Activated CD4-positive, alpha-beta T cell treated with anti-CD3 and anti-CD28 coated beads for 36 hours (primary cell): ENCODE measurements at regions not wholly inside any gene's neighbourhood (a gene's known extent, or its start where the extent isn't known, plus 50 kb on each side); places are given as distances from the start of the nearest gene placed in this dataset.

Experiments used
- ATAC-seq: fragments of 200-7000 bp; cut with Tn5 transposase; one replicate; pipeline ENCODE4 v1.10.0; 2021; ENCODE audit warnings: mild to moderate bottlenecking, moderate library complexity
- CTCF ChIA-PET: fragments of 350-600 bp; sonication (Branson Sonifier 250); formaldehyde crosslinking; loops from one replicate; lab custom pipeline; 2021; ENCODE audit warnings: antibody characterized with exemption; lab: Charles Lee
- POLR2A ChIA-PET: fragments of 350-600 bp; sonication (Branson Sonifier 250); formaldehyde crosslinking; loops from one replicate; lab custom pipeline; 2021; ENCODE audit warnings: antibody characterized with exemption, inconsistent platforms; lab: Charles Lee
- DNase-seq: peaks from one replicate; pipeline ENCODE4 v3.0.0-alpha.2; 2020
- H3K27ac Mint-ChIP-seq: one replicate; pipeline ENCODE4 v1.8.0; 2021; ENCODE audit warnings: mixed read lengths
- H3K27me3 Mint-ChIP-seq: one replicate; pipeline ENCODE4 v1.8.0; 2021; ENCODE audit warnings: mixed read lengths
- H3K36me3 Mint-ChIP-seq: one replicate; pipeline ENCODE4 v1.8.0; 2021; ENCODE audit warnings: low read depth, mixed read lengths
- H3K4me1 Mint-ChIP-seq: one replicate; pipeline ENCODE4 v1.8.0; 2021; ENCODE audit warnings: mixed read lengths
- H3K4me3 Mint-ChIP-seq: one replicate; pipeline ENCODE4 v1.8.0; 2021; ENCODE audit warnings: mild to moderate bottlenecking, moderate library complexity, mixed read lengths
- H3K9me3 Mint-ChIP-seq: one replicate; pipeline ENCODE4 v1.8.0; 2021; ENCODE audit warnings: low read depth, mixed read lengths
- intact Hi-C, 2 experiments: fragments of 100-400 bp; cut with DNase I in 1 of 2; cut with micrococcal nuclease in 1 of 2; formaldehyde crosslinking; loops; one replicate each; pipeline versions ENCODE4 v1.14.2 to v1.15.1; 2022 to 2024; cut with DNase I, micrococcal nuclease

DNA sequence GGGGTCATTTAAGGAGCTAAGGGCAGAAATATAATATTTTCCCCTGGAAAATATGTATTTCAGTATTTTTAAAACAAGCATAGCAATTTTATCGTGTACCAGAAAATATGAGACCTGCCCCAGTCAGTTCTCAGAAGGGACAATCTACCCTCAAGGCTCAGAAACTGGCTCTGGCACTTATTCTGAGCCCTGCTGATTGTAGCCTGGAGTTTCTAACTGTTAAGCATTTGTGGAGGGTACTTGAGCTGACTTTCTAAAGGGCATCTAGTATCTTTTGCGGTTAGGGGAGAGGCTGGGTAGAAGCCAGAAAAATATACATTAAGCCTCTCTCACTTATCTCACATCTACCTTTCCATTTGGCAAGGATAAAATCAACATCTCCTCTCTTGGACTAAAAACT is 71.3 kb upstream of the FSHB start:
- DNase-seq (no peak), ATAC-seq (no peak)
- H3K36me3 Mint-ChIP-seq, result no peaks in the 10 kb centered on the region
- peaks cover 7% of the 10 kb centered on the region for H3K27me3 Mint-ChIP-seq
- POLR2A ChIA-PET, result no interaction called here
- H3K4me3 Mint-ChIP-seq, result no peak overlapping the region
- intact Hi-C loops, result no loop called here
- no peak overlapping the region for H3K27ac Mint-ChIP-seq
- H3K4me1 Mint-ChIP-seq, result no peaks in the 10 kb centered on the region
- CTCF ChIA-PET, result no interaction called here
- H3K9me3 Mint-ChIP-seq, result no peaks in the 10 kb centered on the region

DNA sequence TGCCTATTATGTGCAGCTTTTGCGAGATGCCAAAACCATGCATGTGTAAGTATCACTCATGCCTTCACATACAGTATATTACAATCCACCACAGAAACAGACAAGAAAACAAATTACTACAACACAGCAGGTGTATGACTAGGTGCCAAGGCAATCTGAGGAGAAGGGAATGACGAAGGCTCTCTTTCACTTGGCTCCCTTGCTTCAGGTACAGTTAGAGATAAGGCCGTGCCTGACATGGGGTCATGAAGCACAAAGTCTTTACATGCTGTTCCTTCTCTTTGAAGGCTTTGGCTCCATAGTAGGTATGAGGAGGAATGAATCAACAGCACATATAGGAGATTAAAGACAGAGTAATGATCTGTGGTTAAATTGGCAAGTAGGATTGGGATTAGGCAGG is 65.2 kb upstream of the FSHB start:
- Mint-ChIP-seq H3K36me3 (no peaks in the 10 kb centered on the region), H3K9me3 (no peaks in the 10 kb centered on the region), H3K27me3 (peaks cover 5% of the 10 kb centered on the region), H3K4me3 (no peak overlapping the region), H3K4me1 (no peaks in the 10 kb centered on the region), H3K27ac (no peak overlapping the region)
- intact Hi-C loops, result no loop called here
- CTCF ChIA-PET, result interaction anchor here (0.6 to 1.6 kb wide), 3 partner anchors 23 to 97 kb away, joined by 3 to 8 read pairs (median 4); no protein-coding TSS in a partner anchor
- POLR2A ChIA-PET, result no interaction called here
- DNase-seq (no peak), ATAC-seq (no peak)

DNA sequence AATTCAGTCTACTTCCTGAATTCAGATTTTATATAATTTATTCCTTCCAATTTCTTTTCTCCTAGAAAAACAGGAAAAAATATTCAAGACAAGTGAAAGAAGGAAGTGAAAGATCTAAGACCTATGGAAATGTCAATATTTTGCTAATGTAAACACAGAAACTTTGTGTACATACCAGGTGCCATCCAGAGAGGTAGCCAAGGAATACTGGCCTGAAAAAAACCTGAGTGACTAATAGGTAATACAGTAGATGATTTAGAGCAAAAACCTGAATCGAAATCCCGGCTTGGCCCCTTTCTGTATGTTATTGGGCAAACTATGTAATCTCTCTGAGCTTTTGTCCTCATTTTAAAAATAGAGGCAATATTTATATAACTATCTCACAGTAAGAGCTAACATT is 59.2 kb upstream of the FSHB start:
- ChIA-PET CTCF (interaction anchor here (0.6 kb wide), 1 partner anchor 189 kb away, joined by 3 read pairs; no protein-coding TSS in a partner anchor), POLR2A (no interaction called here)
- H3K4me3 Mint-ChIP-seq, result no peak overlapping the region
- peaks cover 2% of the 10 kb centered on the region for H3K27me3 Mint-ChIP-seq
- H3K4me1 Mint-ChIP-seq, result no peaks in the 10 kb centered on the region
- no peak for ATAC-seq
- DNase-seq, result no peak
- no peak overlapping the region for H3K27ac Mint-ChIP-seq
- no peaks in the 10 kb centered on the region for H3K9me3 Mint-ChIP-seq
- intact Hi-C loops, result no loop called here
- no peaks in the 10 kb centered on the region for H3K36me3 Mint-ChIP-seq

DNA sequence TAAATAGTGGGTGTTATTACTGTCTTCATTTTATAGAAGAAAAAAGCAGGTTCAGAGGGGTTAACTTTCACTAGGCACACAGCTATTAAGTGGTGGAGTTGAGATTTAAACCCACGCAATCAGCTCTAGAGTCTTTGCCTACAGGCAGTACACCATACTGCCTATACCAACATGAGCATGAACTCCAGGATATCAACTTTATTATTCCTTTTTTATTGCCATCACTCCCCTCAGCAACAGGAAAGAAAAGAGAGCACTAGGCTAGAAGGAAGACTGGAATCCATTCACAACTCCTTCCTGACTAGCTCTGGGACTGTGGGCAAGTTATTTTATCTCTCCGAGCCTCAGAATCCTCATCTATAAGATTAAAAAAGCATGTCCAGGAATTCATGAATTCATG is 58.7 kb upstream of the FSHB start:
- Mint-ChIP-seq H3K27ac (no peak overlapping the region), H3K4me3 (no peak overlapping the region), H3K27me3 (peaks cover 2% of the 10 kb centered on the region), H3K9me3 (no peaks in the 10 kb centered on the region), H3K4me1 (no peaks in the 10 kb centered on the region), H3K36me3 (no peaks in the 10 kb centered on the region)
- DNase-seq (no peak), ATAC-seq (no peak)
- ChIA-PET POLR2A (no interaction called here), CTCF (interaction anchor here (0.6 to 2.0 kb wide), 2 partner anchors 24 to 189 kb away, joined by 3 to 8 read pairs; no protein-coding TSS in a partner anchor)
- intact Hi-C loops, result no loop called here

DNA sequence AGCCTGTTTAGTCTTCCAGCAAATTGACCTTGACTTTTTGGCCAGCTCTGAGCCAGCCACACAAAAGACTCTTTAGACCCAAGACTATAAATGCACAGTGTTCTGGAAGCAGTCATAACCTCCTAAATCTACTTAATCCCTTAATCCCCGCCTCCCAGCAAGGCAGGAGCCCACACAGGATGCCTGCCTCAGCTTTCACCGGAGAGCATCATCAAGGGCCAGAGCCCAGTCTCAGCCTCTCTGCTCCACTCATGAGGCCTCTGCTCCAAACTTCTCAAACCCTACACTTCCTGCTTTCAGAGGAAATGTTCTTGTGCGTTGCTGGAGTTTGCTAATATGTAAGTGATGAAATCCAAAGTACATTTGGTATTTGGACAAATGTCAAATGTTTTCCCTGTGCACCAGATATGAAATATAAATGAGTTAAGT is 57.9 kb upstream of the FSHB start:
- POLR2A ChIA-PET, result no interaction called here
- Mint-ChIP-seq H3K36me3 (no peaks in the 10 kb centered on the region), H3K4me3 (no peak overlapping the region), H3K9me3 (no peaks in the 10 kb centered on the region), H3K27ac (no peak overlapping the region), H3K27me3 (peaks cover 2% of the 10 kb centered on the region), H3K4me1 (no peaks in the 10 kb centered on the region)
- no peak for DNase-seq
- no peak for ATAC-seq
- intact Hi-C loops, result no loop called here
- CTCF ChIA-PET, result interaction anchor here (2.0 kb wide), 1 partner anchor 24 kb away, joined by 8 read pairs; no protein-coding TSS in a partner anchor

DNA sequence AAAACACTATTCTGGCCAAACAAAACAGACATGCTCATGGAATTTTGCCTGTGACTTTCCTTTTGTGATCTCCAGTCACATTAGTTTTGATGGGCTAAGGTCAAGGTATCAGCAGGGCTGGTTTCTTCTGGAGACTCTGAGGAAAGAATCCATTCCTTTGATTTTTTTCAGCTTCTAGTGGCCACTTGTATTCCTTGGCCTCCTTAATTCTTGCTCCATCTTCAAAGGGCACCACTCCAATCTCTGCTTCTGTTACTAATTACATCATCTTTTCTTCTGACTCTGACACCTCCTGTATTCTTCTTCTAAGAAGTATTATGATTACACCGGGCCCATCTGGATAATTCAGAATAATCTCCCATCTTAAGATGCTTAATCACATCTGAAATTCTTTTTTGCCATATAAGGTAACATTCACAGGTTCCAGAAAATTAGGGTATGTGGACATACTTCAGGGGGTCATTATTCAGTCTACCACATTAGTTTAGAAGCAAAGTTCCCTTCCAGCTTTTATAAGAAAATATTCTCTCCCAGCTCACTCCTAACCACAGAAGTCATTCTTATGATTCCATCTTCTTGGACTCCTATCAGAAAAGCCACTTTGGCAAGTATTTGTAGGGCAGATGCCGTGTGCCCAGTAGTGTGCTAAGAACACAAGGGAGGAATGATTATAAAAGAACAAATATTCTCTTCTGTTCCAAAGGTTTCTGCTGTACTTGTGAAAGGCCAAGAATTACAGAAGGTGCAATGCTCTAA is 56.4 kb upstream of the FSHB start:
- H3K36me3 Mint-ChIP-seq, result no peaks in the 10 kb centered on the region
- intact Hi-C loops, result no loop called here
- no peak for ATAC-seq
- POLR2A ChIA-PET, result interaction anchor here (0.6 kb wide), 1 partner anchor 324 kb away, joined by 4 read pairs; no protein-coding TSS in a partner anchor
- peaks cover 2% of the 10 kb centered on the region for H3K27me3 Mint-ChIP-seq
- CTCF ChIA-PET, result interaction anchor here (2.0 kb wide), 1 partner anchor 22 kb away, joined by 8 read pairs; no protein-coding TSS in a partner anchor
- no peaks in the 10 kb centered on the region for H3K4me1 Mint-ChIP-seq
- H3K9me3 Mint-ChIP-seq, result no peaks in the 10 kb centered on the region
- H3K27ac Mint-ChIP-seq, result no peak overlapping the region
- no peak for DNase-seq
- H3K4me3 Mint-ChIP-seq, result no peak overlapping the region
